ENCODE measurements at regions not wholly inside any gene's neighbourhood (a gene's known extent, or its start where the extent isn't known, plus 50 kb on each side); places are given as distances from the start of the nearest gene placed in this dataset.
A peak's percentile ranks its signal among the peaks of the same experiment; 100 is the strongest.

GRCh38 chr5:174430940-174431339 lies 293.4 kb upstream of the MSX2 start:
- peaks cover 8% of the 10 kb centered on the region for H3K4me1 ChIP-seq (ENCODE audit: control insufficient read depth, insufficient read depth, low read length, poor library complexity, severe bottlenecking)
- WGBS, 2 experiments (ENCODE audit: insufficient coverage in 2 of 2): 80 to 100% methylated on average over 1 to 2 of the region's 3 CpGs
- H3K4me3 ChIP-seq (ENCODE audit: extremely low read depth, insufficient read depth, low read length, poor library complexity, severe bottlenecking): no peak overlapping the region
- no peak overlapping the region for H3K27ac ChIP-seq (ENCODE audit: low read depth, low read length, severe bottlenecking)
- H3K9me3 ChIP-seq (ENCODE audit: control insufficient read depth, low read length): no peaks in the 10 kb centered on the region
- no peaks in the 10 kb centered on the region for H3K36me3 ChIP-seq (ENCODE audit: control insufficient read depth, insufficient read depth, low read length)

GRCh38 chr5:174431504-174431903 lies 292.9 kb upstream of the MSX2 start:
- H3K9me3 ChIP-seq (ENCODE audit: control insufficient read depth, low read length): no peaks in the 10 kb centered on the region
- no peak overlapping the region for H3K27ac ChIP-seq (ENCODE audit: low read depth, low read length, severe bottlenecking)
- H3K36me3 ChIP-seq (ENCODE audit: control insufficient read depth, insufficient read depth, low read length): no peaks in the 10 kb centered on the region
- H3K4me3 ChIP-seq (ENCODE audit: extremely low read depth, insufficient read depth, low read length, poor library complexity, severe bottlenecking): no peak overlapping the region
- H3K4me1 ChIP-seq (ENCODE audit: control insufficient read depth, insufficient read depth, low read length, poor library complexity, severe bottlenecking): peaks cover 5% of the 10 kb centered on the region
- 76 to 87% methylated on average over 5 to 7 of the region's 7 CpGs for WGBS, 2 experiments (ENCODE audit: insufficient coverage in 2 of 2)

- no peak overlapping the region for H3K27ac ChIP-seq (ENCODE audit: low read depth, low read length, severe bottlenecking)
- WGBS, 2 experiments (ENCODE audit: insufficient coverage in 2 of 2): 86 to 92% methylated on average over 1 to 2 of the region's 2 CpGs
- no peaks in the 10 kb centered on the region for H3K36me3 ChIP-seq (ENCODE audit: control insufficient read depth, insufficient read depth, low read length)
- peaks cover 6% of the 10 kb centered on the region for H3K4me1 ChIP-seq (ENCODE audit: control insufficient read depth, insufficient read depth, low read length, poor library complexity, severe bottlenecking)
- H3K4me3 ChIP-seq (ENCODE audit: extremely low read depth, insufficient read depth, low read length, poor library complexity, severe bottlenecking): no peak overlapping the region
- no peaks in the 10 kb centered on the region for H3K9me3 ChIP-seq (ENCODE audit: control insufficient read depth, low read length)
These were observed 291.3 kb upstream of the MSX2 start for GRCh38 chr5:174433098-174433497.

DNA sequence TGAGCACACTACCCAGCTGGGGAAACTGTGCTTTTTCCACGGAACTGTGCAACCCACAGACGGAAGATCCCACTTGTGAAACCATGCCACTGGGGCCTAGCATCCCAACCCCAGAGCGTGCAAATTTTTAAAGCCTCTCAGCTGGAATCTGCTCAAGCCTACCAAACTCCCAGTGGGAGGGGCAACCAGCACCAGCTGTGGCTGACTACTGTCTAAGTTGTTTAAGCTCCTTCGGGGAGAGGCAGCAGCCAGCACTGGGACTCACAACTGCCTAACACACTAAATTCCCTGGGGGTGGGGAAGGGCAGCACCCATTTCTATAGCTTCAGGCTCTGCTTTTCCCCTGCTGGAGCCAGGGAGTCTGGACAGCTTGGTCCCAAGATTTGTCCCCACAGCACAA lies 287.6 kb upstream of the MSX2 start:
- H3K36me3 ChIP-seq (ENCODE audit: control insufficient read depth, insufficient read depth, low read length): no peaks in the 10 kb centered on the region
- H3K27ac ChIP-seq (ENCODE audit: low read depth, low read length, severe bottlenecking): no peak overlapping the region
- H3K4me3 ChIP-seq (ENCODE audit: extremely low read depth, insufficient read depth, low read length, poor library complexity, severe bottlenecking): no peak overlapping the region
- H3K9me3 ChIP-seq (ENCODE audit: control insufficient read depth, low read length): no peaks in the 10 kb centered on the region
- peaks cover 6% of the 10 kb centered on the region for H3K4me1 ChIP-seq (ENCODE audit: control insufficient read depth, insufficient read depth, low read length, poor library complexity, severe bottlenecking)
- WGBS, 2 experiments (ENCODE audit: insufficient coverage in 2 of 2): 79 to 93% methylated on average over 2 of the region's 4 CpGs

- Histone ChIP-seq H3K4me3 (ENCODE audit: extremely low read depth, insufficient read depth, low read length, poor library complexity, severe bottlenecking) (no peak overlapping the region), H3K9me3 (ENCODE audit: control insufficient read depth, low read length) (peaks cover 8% of the 10 kb centered on the region), H3K27ac (ENCODE audit: low read depth, low read length, severe bottlenecking) (peak overlapping the region; percentile 16), H3K4me1 (ENCODE audit: control insufficient read depth, insufficient read depth, low read length, poor library complexity, severe bottlenecking) (peaks cover 18% of the 10 kb centered on the region), H3K36me3 (ENCODE audit: control insufficient read depth, insufficient read depth, low read length) (no peaks in the 10 kb centered on the region)
- WGBS, 2 experiments (ENCODE audit: insufficient coverage in 2 of 2): 97% methylated on average over 7 of the region's 7 CpGs
These were observed 279.7 kb upstream of the MSX2 start for GRCh38 chr5:174444479-174445188.

DNA sequence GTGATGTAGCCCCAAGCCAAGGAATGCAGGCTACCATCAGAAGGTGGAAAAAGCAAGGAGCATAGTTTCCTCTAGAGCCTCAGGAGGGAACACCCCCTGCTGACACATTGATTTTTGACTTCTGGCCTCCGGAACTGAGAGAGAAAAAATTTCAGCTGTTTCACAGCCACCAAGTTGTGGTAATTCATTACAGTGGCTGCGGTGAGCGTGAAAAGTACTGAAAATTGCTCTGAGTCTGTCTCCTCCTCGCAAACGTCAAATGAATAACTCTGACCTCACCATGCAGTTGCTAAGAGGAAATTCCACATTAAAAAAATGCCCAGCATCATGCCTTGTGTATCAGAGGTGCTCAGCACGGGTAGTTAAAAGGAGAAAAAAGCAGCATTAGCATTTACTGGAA lies 277.9 kb upstream of the MSX2 start:
- Histone ChIP-seq H3K27ac (ENCODE audit: low read depth, low read length, severe bottlenecking) (no peak overlapping the region), H3K36me3 (ENCODE audit: control insufficient read depth, insufficient read depth, low read length) (no peaks in the 10 kb centered on the region), H3K4me3 (ENCODE audit: extremely low read depth, insufficient read depth, low read length, poor library complexity, severe bottlenecking) (no peak overlapping the region), H3K9me3 (ENCODE audit: control insufficient read depth, low read length) (peaks cover 17% of the 10 kb centered on the region), H3K4me1 (ENCODE audit: control insufficient read depth, insufficient read depth, low read length, poor library complexity, severe bottlenecking) (peaks cover 18% of the 10 kb centered on the region)
- WGBS, 2 experiments (ENCODE audit: insufficient coverage in 2 of 2): 83 to 84% methylated on average over 4 of the region's 6 CpGs

DNA sequence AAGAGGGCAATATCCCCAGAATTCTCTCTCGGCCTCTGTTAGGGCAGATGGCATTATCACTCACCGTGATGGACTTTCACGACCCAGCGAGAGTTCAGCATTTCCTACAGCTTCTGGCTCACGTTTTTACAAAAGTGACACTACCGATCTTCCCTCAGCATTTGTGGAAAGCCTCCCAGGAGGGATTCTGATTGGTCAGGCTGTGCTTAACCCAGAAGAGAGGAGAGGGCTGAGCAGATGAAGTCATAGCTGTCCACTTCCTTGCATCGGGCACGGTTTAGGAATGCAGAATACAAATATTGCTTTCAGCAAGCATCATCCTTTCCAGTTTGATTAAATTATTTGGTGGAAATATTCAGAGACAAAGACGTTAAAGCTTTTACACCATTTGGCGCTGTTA lies 277.4 kb upstream of the MSX2 start:
- no peaks in the 10 kb centered on the region for H3K36me3 ChIP-seq (ENCODE audit: control insufficient read depth, insufficient read depth, low read length)
- whole genome bisulfite sequencing, 2 experiments (ENCODE audit: insufficient coverage in 2 of 2): 96 to 97% methylated on average over 6 of the region's 10 CpGs
- H3K9me3 ChIP-seq (ENCODE audit: control insufficient read depth, low read length): peaks cover 17% of the 10 kb centered on the region
- H3K4me3 ChIP-seq (ENCODE audit: extremely low read depth, insufficient read depth, low read length, poor library complexity, severe bottlenecking): no peak overlapping the region
- no peak overlapping the region for H3K27ac ChIP-seq (ENCODE audit: low read depth, low read length, severe bottlenecking)
- H3K4me1 ChIP-seq (ENCODE audit: control insufficient read depth, insufficient read depth, low read length, poor library complexity, severe bottlenecking): peaks cover 18% of the 10 kb centered on the region

DNA sequence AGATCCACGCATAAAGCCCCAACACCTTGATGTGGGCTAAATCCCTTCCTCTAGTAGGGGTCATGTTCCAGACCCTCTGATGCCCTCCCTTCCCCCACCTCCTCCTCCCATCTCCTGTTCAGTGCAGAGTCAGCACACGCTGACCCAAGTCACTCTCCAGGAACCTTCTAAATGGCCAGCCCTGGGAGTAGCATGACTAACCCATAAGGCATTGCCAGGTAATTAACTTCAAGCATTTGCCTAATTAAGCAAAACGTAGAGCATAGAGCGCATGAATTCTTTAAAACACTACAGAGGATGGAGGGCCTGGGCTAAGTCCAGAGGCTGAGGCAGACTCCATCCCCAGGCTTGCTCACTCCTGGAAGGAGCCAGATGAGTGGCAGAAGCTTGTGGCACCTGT lies 276.3 kb upstream of the MSX2 start:
- peaks cover 18% of the 10 kb centered on the region for H3K4me1 ChIP-seq (ENCODE audit: control insufficient read depth, insufficient read depth, low read length, poor library complexity, severe bottlenecking)
- no peak overlapping the region for H3K27ac ChIP-seq (ENCODE audit: low read depth, low read length, severe bottlenecking)
- peaks cover 17% of the 10 kb centered on the region for H3K9me3 ChIP-seq (ENCODE audit: control insufficient read depth, low read length)
- WGBS, 2 experiments (ENCODE audit: insufficient coverage in 2 of 2): 72 to 77% methylated on average over 3 to 4 of the region's 4 CpGs
- no peak overlapping the region for H3K4me3 ChIP-seq (ENCODE audit: extremely low read depth, insufficient read depth, low read length, poor library complexity, severe bottlenecking)
- no peaks in the 10 kb centered on the region for H3K36me3 ChIP-seq (ENCODE audit: control insufficient read depth, insufficient read depth, low read length)

DNA sequence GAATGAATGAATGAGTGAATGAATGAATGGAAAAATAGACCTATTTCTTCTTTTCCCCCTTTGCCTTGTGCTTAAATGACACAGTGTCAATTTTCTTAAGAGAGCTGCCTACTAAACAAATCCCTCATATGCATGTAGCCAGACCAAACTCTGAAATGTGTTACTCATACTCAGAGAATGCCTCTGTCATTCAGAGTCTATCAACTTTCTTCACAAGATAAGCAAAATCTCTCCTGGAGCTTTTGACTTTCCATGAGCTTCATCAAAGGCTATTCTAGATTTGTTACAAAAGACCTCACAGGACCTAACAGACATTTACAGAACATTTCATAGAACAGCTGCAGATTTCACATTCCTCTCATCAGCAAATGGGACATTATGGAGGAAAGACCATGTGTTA lies 275.7 kb upstream of the MSX2 start:
- Histone ChIP-seq H3K27ac (ENCODE audit: low read depth, low read length, severe bottlenecking) (peak overlapping the region; percentile 72), H3K36me3 (ENCODE audit: control insufficient read depth, insufficient read depth, low read length) (no peaks in the 10 kb centered on the region), H3K4me3 (ENCODE audit: extremely low read depth, insufficient read depth, low read length, poor library complexity, severe bottlenecking) (no peak overlapping the region), H3K9me3 (ENCODE audit: control insufficient read depth, low read length) (peaks cover 17% of the 10 kb centered on the region), H3K4me1 (ENCODE audit: control insufficient read depth, insufficient read depth, low read length, poor library complexity, severe bottlenecking) (peaks cover 18% of the 10 kb centered on the region)

GRCh38 chr5:174453690-174454089 lies 270.7 kb upstream of the MSX2 start:
- Histone ChIP-seq H3K27ac (ENCODE audit: low read depth, low read length, severe bottlenecking) (no peak overlapping the region), H3K4me3 (ENCODE audit: extremely low read depth, insufficient read depth, low read length, poor library complexity, severe bottlenecking) (no peak overlapping the region), H3K4me1 (ENCODE audit: control insufficient read depth, insufficient read depth, low read length, poor library complexity, severe bottlenecking) (peaks cover 5% of the 10 kb centered on the region), H3K36me3 (ENCODE audit: control insufficient read depth, insufficient read depth, low read length) (no peaks in the 10 kb centered on the region), H3K9me3 (ENCODE audit: control insufficient read depth, low read length) (peaks cover 9% of the 10 kb centered on the region)
- 86 to 100% methylated on average over 1 of the region's 2 CpGs for WGBS, 2 experiments (ENCODE audit: insufficient coverage in 2 of 2)

- H3K4me1 ChIP-seq (ENCODE audit: control insufficient read depth, insufficient read depth, low read length, poor library complexity, severe bottlenecking): no peaks in the 10 kb centered on the region
- H3K4me3 ChIP-seq (ENCODE audit: extremely low read depth, insufficient read depth, low read length, poor library complexity, severe bottlenecking): no peak overlapping the region
- WGBS, 2 experiments (ENCODE audit: insufficient coverage in 2 of 2): 80 to 85% methylated on average over 1 to 6 of the region's 6 CpGs
- H3K9me3 ChIP-seq (ENCODE audit: control insufficient read depth, low read length): peaks cover 9% of the 10 kb centered on the region
- H3K36me3 ChIP-seq (ENCODE audit: control insufficient read depth, insufficient read depth, low read length): no peaks in the 10 kb centered on the region
- no peak overlapping the region for H3K27ac ChIP-seq (ENCODE audit: low read depth, low read length, severe bottlenecking)
These were observed 269.9 kb upstream of the MSX2 start for GRCh38 chr5:174454464-174454863.
